ENCODE measurements at regions not wholly inside any gene's neighbourhood (a gene's known extent, or its start where the extent isn't known, plus 50 kb on each side); places are given as distances from the start of the nearest gene placed in this dataset.

DNA sequence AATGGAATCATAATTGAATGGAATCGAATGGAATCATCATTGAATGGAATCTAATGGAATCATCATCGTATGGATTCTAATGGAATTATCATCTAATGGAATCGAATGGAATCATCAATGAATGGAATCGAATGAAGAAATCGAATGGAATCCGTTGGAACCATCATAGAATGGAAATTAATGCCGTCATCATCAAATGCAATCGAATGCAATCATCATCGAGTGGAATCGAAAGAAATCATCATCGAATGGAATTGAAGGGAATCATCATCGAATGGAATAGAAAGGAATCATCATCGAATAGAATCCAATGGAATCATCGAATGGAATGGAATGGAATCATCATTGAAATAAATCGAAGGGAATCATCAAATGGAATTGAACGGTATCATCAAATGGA lies 217.2 kb downstream of the SHCBP1 start:
- TF ChIP-seq ZNF274 (IDR thresholded peaks at IDR 0.05; ENCODE audit: low read depth, low read length) (no peak), YY1 (IDR thresholded peaks at IDR 0.05; ENCODE audit: insufficient read depth, insufficient read length) (no peak), SUZ12 (IDR thresholded peaks at IDR 0.05; ENCODE audit: extremely low read depth, insufficient read depth, insufficient read length) (no peak)

All from NT2/D1 (cell line).